K562 (cell line): ENCODE measurements at regions not wholly inside any gene's neighbourhood (a gene's known extent, or its start where the extent isn't known, plus 50 kb on each side); places are given as distances from the start of the nearest gene placed in this dataset.

ENCODE experiments used
- ATAC-seq: fragments of 200-7000 bp; cut with Tn5 transposase; 3 replicates; pipeline ENCODE4 v1.9.1; 2020; ENCODE audit warnings: moderate library complexity
- BruUV-seq: library from RNA; stranded (reverse); fragments of 400-500 nt; replicated peaks from 2 replicates; lab custom pipeline; 2021; lab: Mats Ljungman, UMichigan
- CTCF ChIA-PET: fragments of 300-600 bp; formaldehyde crosslinking; extraction: SDS; loops from one replicate; lab custom pipeline; 2021; ENCODE audit warnings: low intra/inter-chr PET ratio; lab: Yijun Ruan, JAX
- POLR2A ChIA-PET: fragments of 300-600, 350-650 bp; sonication (Branson Sonifier 250); formaldehyde crosslinking; extraction: SDS; loops from one replicate; lab custom pipeline; 2021; ENCODE audit warnings: antibody characterized with exemption, inconsistent platforms; lab: Yijun Ruan, JAX
- DNase-seq, 4 experiments: peaks; one replicate each; pipeline versions ENCODE4 v3.0.0 to v3.0.0-alpha.2; 2011 to 2018; ENCODE audit warnings: low spot score in 3 of 4, mixed read lengths in 3 of 4; ENCODE audit errors: extremely low read depth in 1 of 4
- FAIRE-seq: peaks from 2 replicates; lab custom pipeline; 2011; peaks lifted over from hg19 to GRCh38; lab: Jason Lieb, UNC
- H2AFZ ChIP-seq: 2 replicates; pipeline ENCODE4 v1.6.0; 2011; ENCODE audit warnings: low read depth, low read length, control low read depth, inconsistent platforms
- H3K27ac ChIP-seq: fragments of 200-600 bp; 3 replicates; pipeline ENCODE4 v1.8.0; 2011; ENCODE audit warnings: low read depth, mild to moderate bottlenecking, control low read depth, inconsistent platforms, low read length, moderate library complexity, mixed read lengths; ENCODE audit errors: extremely low read depth
- H3K27me3 ChIP-seq, 2 experiments: fragments of 300-600 bp in 1 of 2; 2 replicates in 1 of 2; 3 replicates in 1 of 2; pipeline versions ENCODE4 v1.6.0 to v1.8.0; 2011; ENCODE audit warnings: inconsistent platforms in 2 of 2, low read length in 2 of 2, mild to moderate bottlenecking in 1 of 2, mixed read lengths in 1 of 2, moderate library complexity in 1 of 2; ENCODE audit not compliant: control insufficient read depth in 2 of 2, insufficient read depth in 2 of 2
- H3K36me3 ChIP-seq: fragments of 300-600 bp; 3 replicates; pipeline ENCODE4 v1.8.0; 2011; ENCODE audit warnings: mild to moderate bottlenecking, low read length, inconsistent platforms; ENCODE audit not compliant: control insufficient read depth, insufficient read depth
- H3K4me1 ChIP-seq, 2 experiments: fragments of 200-600 bp in 1 of 2; replicated peaks in 1 of 2; 2 replicates in 1 of 2; 3 replicates in 1 of 2; pipeline versions ENCODE4 v1.5.1 to v1.8.0; 2011; ENCODE audit warnings: inconsistent platforms in 2 of 2, low read length in 2 of 2, mild to moderate bottlenecking in 1 of 2, mixed read lengths in 1 of 2, moderate library complexity in 1 of 2; ENCODE audit not compliant: control insufficient read depth in 2 of 2, insufficient read depth in 2 of 2
- H3K4me2 ChIP-seq: 2 replicates; pipeline ENCODE4 v1.6.1; 2011; ENCODE audit warnings: low read length, control low read depth, inconsistent platforms, mixed read lengths; ENCODE audit not compliant: insufficient read depth
- H3K4me3 ChIP-seq: fragments of 200-600 bp; sonication (generic), shearing (Covaris generic); 2 replicates; pipeline ENCODE4 v1.5.1; 2016; ENCODE audit warnings: control low read depth, inconsistent platforms
- H3K79me2 ChIP-seq: fragments of 200-600 bp; 3 replicates; pipeline ENCODE4 v1.8.0; 2011; ENCODE audit warnings: low read length, inconsistent platforms; ENCODE audit not compliant: control insufficient read depth, insufficient read depth
- H3K9ac ChIP-seq, 2 experiments: 2 replicates each; pipeline versions ENCODE4 v1.6.0 to v1.6.1; 2011; ENCODE audit warnings: low read depth in 2 of 2, low read length in 2 of 2, control low read depth in 1 of 2, inconsistent platforms in 1 of 2, mild to moderate bottlenecking in 1 of 2, mixed read lengths in 1 of 2; ENCODE audit not compliant: insufficient read depth in 1 of 2
- H3K9me1 ChIP-seq: one replicate; pipeline ENCODE4 v1.6.0; 2011; ENCODE audit warnings: inconsistent platforms, mild to moderate bottlenecking, low read length, moderate library complexity; ENCODE audit not compliant: control insufficient read depth, insufficient read depth
- H3K9me3 ChIP-seq: replicated peaks from 2 replicates; pipeline ENCODE4 v1.5.1; 2011; ENCODE audit warnings: low read depth, low read length, inconsistent platforms; ENCODE audit not compliant: control insufficient read depth, insufficient read depth
- H4K20me1 ChIP-seq: replicated peaks from 2 replicates; pipeline ENCODE4 v1.6.1; 2011; ENCODE audit warnings: low read length, inconsistent platforms, mixed read lengths; ENCODE audit not compliant: control insufficient read depth, insufficient read depth
- ARID3A ChIP-seq: IDR thresholded peaks from 2 replicates; pipeline ENCODE4 v1.6.1; 2012; ENCODE audit warnings: low read depth, low read length, improper control_type of control experiment, borderline replicate concordance
- CEBPG ChIP-seq, 3 experiments: fragments of 200-800 bp in 1 of 3; sonication (Bioruptor generic) in 1 of 3; sonication (generic) in 1 of 3; formaldehyde crosslinking in 1 of 3; IDR thresholded peaks in 2 of 3; conservative IDR thresholded peaks in 1 of 3; 2 replicates each; pipeline versions ENCODE4 v1.6.1 to v1.8.0; 2016 to 2022; ENCODE audit warnings: missing compliant biosample characterization in 2 of 3, missing genetic modification characterization in 2 of 3, mild to moderate bottlenecking in 1 of 3, missing genetic modification reagents in 1 of 3
- CREB3L1 ChIP-seq: fragments of 450-650 bp; IDR thresholded peaks from 2 replicates; pipeline ENCODE4 v1.6.1; 2014; ENCODE audit warnings: low read depth, mild to moderate bottlenecking, moderate library complexity, borderline replicate concordance
- LEF1 ChIP-seq: fragments of 450-650 bp; IDR thresholded peaks from 2 replicates; pipeline ENCODE4 v1.6.1; 2016; ENCODE audit warnings: mild to moderate bottlenecking
- MAFK ChIP-seq: IDR thresholded peaks from 2 replicates; pipeline ENCODE4 v1.6.1; 2011; ENCODE audit warnings: low read length, improper control_type of control experiment
- MTA2 ChIP-seq: fragments of 450-650 bp; IDR thresholded peaks from 2 replicates; pipeline ENCODE4 v1.6.1; 2016; ENCODE audit warnings: low read depth
- NR3C1 ChIP-seq: sonication (generic); formaldehyde crosslinking; IDR thresholded peaks from 2 replicates; pipeline ENCODE4 v1.8.1; 2022; ENCODE audit warnings: missing genetic modification reagents
- NRF1 ChIP-seq, 2 experiments: fragments of 450-650 bp; IDR thresholded peaks in 1 of 2; conservative IDR thresholded peaks in 1 of 2; 2 replicates each; pipeline ENCODE4 v1.6.1; 2014; ENCODE audit warnings: mild to moderate bottlenecking in 2 of 2
- OTX1 ChIP-seq: fragments of 450-650 bp; formaldehyde crosslinking; IDR thresholded peaks from 2 replicates; pipeline ENCODE4 v1.4.0; 2022; ENCODE audit warnings: mild to moderate bottlenecking
- PATZ1 ChIP-seq: fragments of 250-450 bp; sonication (Bioruptor Pico); IDR thresholded peaks from 2 replicates; pipeline ENCODE4 v1.5.0; 2020; ENCODE audit warnings: mild to moderate bottlenecking, borderline replicate concordance
- PHF21A ChIP-seq: fragments of 450-650 bp; IDR thresholded peaks from 2 replicates; pipeline ENCODE4 v1.6.1; 2017; ENCODE audit warnings: low read depth, borderline replicate concordance
- POLR2A ChIP-seq: fragments of 450-650 bp; conservative IDR thresholded peaks from 2 replicates; pipeline ENCODE4 v1.6.1; 2016
- SOX6 ChIP-seq: fragments of 450-650 bp; IDR thresholded peaks from 2 replicates; pipeline ENCODE4 v1.6.1; 2014; ENCODE audit warnings: mild to moderate bottlenecking
- SRSF1 ChIP-seq: fragments of 200-400 bp; formaldehyde crosslinking; IDR thresholded peaks from 2 replicates; pipeline ENCODE4 v1.6.1; 2017; ENCODE audit warnings: mild to moderate bottlenecking, low read depth, low read length, moderate library complexity
- TAF7 ChIP-seq: fragments of 450-650 bp; IDR thresholded peaks from 2 replicates; pipeline ENCODE4 v1.6.1; 2016; ENCODE audit warnings: missing genetic modification characterization, missing compliant biosample characterization
- ZNF174 ChIP-seq: fragments of 250-450 bp; sonication (Bioruptor Pico); IDR thresholded peaks from 2 replicates; pipeline ENCODE4 v1.4.0; 2020; ENCODE audit warnings: mild to moderate bottlenecking
- ZNF239 ChIP-seq: fragments of 250-450 bp; sonication (Bioruptor Pico); IDR thresholded peaks from 2 replicates; pipeline ENCODE4 v1.4.0; 2020; ENCODE audit warnings: mild to moderate bottlenecking
- ZNF24 ChIP-seq: fragments of 450-650 bp; IDR thresholded peaks from 2 replicates; pipeline ENCODE4 v1.6.1; 2016
- WGBS: fragments of 100-300 bp; shearing (Covaris generic); methylation state at CpG from one replicate; pipeline ENCODE4 v1.1.6; 2016; ENCODE audit warnings: low coverage, mixed read lengths; ENCODE audit not compliant: insufficient coverage; ENCODE audit errors: missing lambda C conversion rate; 5-methylcytosine and 5-hydroxymethylcytosine counted together
- in situ Hi-C: fragments of 300-500 bp; cut with MboI; formaldehyde crosslinking; loops from 4 replicates; pipeline ENCODE4 v1.15.0; 2018; ENCODE audit warnings: inconsistent platforms, mixed read lengths
- intact Hi-C: fragments of 100-400 bp; cut with micrococcal nuclease; formaldehyde crosslinking; loops from 2 replicates; pipeline ENCODE4 v1.14.2; 2022

GRCh38 chr6:14202947-14203346 lies 85.4 kb downstream of the CD83 start:
- Histone ChIP-seq H3K79me2 (no peaks in the 10 kb centered on the region), H3K9me3 (no peaks in the 10 kb centered on the region), H3K36me3 (no peaks in the 10 kb centered on the region), H3K4me3 (no peak overlapping the region), H3K9me1 (no peaks in the 10 kb centered on the region), H2AFZ (no peak overlapping the region), H3K9ac (no peak overlapping the region), H3K27me3 (peaks cover 29 to 55% of the 10 kb centered on the region in 2 experiments)
- intact Hi-C loops, result no loop called here
- in situ Hi-C loops, result no loop called here
- DNase-seq, result no peak
- TF ChIP-seq ZNF174 (CRISPR knock-in tag) (no peak), CEBPG (CRISPR knock-in tag; IDR thresholded peaks at IDR 0.05) (no peak), CEBPG (tag; conservative IDR thresholded peaks at IDR 0.05 in 1 of 2, IDR thresholded peaks at IDR 0.05 in 1 of 2) (no peak), ZNF239 (CRISPR knock-in tag) (no peak), MAFK (no peak), NR3C1 (CRISPR knock-in tag) (no peak), TAF7 (tag) (no peak), OTX1 (no peak), PATZ1 (CRISPR knock-in tag) (no peak), ZNF24 (no peak), MTA2 (no peak), POLR2A (no peak), SOX6 (no peak), CREB3L1 (no peak), ARID3A (no peak), LEF1 (no peak), SRSF1 (no peak), PHF21A (no peak), NRF1 (conservative IDR thresholded peaks at IDR 0.05 in 1 of 2, IDR thresholded peaks at IDR 0.05 in 1 of 2) (no peak)
- TF ChIP-seq, all 486 proteins: peak for 0
- WGBS, result 18% methylated on average over 11 of the region's 11 CpGs
- Histone ChIP-seq H4K20me1 (no peaks in the 10 kb centered on the region), H3K4me1 (no peaks in the 10 kb centered on the region), H3K27ac (no peak overlapping the region), H3K4me2 (no peak overlapping the region)
- CTCF ChIA-PET, result no interaction called here
- ATAC-seq (no peak), FAIRE-seq (no peak)
- POLR2A ChIA-PET, result no interaction called here
- BruUV-seq, result no TSS peak
